Epithelial cell of prostate (primary cell): ENCODE measurements at regions not wholly inside any gene's neighbourhood (a gene's known extent, or its start where the extent isn't known, plus 50 kb on each side); places are given as distances from the start of the nearest gene placed in this dataset.

Experiments
- DNase-seq: peaks from one replicate; pipeline ENCODE4 v3.0.0-alpha.2; 2011; ENCODE audit warnings: low read depth, low spot score
- H3K27ac ChIP-seq: fragments of 450-650 bp; 2 replicates; pipeline ENCODE4 v1.5.1; 2017; ENCODE audit warnings: mild to moderate bottlenecking

DNA sequence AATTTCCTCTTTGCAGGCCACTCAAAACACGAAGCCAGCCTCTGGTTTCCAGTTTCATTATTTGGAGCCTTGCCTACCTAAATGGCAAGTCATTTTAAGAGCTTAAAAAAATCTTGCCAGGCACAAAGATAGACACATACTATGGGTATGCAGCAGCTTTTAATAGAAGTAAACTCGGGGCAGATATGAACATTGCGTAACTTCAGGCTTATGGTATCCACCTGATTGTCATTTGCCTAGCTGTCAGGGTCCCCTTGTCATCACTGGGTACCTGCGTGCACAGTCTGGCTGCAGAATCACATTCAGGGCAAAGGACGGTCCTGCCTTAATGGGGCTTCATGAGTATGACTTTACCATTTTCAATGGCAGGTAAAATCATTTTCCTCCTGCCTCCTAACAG is 466.1 kb upstream of the NRP1 start:
- H3K27ac ChIP-seq, result peak overlapping the region; percentile 42
- DNase-seq, result no peak

DNA sequence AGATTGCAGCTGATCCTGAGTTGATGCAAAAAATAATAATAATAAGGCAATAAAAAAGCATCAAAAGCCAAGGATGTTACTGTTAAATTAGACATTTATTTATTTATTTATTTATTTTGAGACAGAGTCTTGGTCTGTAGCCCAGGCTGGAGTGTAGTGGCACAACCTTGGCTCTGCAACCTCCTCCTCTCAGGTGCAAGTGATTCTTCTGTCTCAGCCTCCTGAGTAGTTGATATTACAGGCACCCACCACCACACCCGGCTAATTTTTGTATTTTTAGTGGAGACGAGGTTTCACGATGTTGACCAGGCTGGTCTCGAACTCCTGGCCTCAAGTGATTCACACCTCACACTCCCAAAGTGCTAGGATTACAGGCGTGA is 465.5 kb upstream of the NRP1 start:
- DNase-seq, result no peak

DNA sequence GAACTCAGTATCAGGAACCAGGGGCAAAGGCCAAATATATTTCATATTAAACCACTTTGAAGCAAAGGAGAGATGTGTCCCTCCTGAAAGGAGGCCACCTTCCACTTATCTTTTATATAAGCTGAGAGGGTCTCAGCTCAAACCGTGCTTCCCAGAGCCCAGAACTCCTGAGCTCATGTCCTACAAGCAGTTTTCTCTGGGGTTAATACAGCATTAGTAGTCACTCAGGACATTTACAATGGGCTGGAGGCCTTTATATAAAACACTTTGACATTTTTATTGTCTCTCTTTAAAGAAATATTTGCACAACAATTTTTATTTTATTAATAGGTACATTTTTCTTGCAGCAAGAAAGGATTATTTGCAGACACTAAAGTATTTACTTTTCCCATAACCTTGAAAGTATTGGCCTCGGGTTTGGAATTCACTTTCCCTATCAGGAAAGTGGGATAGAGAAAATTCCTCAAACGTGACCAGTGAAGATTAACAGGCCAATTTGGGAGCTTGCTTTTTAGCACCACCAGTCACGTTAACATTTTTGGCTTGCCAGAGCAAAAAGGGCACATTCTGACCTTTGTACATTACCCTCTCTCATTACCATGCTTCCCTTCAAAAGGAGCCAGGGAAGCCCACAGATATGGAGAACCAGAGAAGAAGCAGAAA is 464.9 kb upstream of the NRP1 start:
- no peak overlapping the region for H3K27ac ChIP-seq
- no peak for DNase-seq

More for the DNA sequence above, 465.5 kb upstream of the NRP1 start:
- H3K27ac ChIP-seq, result no peak overlapping the region

DNA sequence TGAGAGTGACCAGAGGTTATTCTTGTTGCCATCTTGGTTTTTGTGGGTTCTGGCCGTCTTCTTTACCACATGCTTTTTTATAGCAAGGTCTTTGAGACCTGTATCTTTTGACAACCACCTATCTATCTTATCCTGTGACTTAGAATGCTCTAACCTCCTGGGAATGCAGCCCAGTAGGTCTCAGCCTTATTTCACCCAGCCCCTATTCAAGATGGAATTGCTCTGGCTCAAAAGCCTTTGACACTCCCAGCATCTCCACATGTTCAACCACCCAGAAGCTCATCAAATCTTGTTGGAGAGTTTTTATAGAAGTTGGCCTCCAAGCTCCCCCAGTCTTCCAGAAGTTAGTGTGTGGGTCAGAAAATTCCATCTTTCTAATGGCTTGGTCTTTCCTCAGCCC is 464.3 kb upstream of the NRP1 start:
- H3K27ac ChIP-seq, result no peak overlapping the region
- no peak for DNase-seq

DNA sequence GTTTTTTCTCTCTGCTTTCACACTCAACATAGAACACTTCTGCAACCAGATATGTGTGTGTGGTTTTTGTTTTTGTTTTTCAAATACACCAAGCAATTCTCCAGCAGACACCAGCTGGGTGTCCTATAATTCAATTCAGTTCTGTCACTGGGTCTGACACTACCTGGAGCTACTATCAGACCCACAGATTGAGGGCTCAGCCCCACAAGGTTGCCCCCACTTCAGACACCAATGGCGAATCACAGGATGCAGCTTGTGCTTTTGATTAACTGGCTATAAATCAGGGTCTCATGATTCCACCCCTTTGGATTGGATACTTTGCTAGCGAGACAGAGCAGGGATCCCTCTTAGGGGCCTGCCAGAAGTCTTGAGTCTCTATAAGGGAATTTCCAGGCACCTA is 462.2 kb upstream of the NRP1 start:
- H3K27ac ChIP-seq, result no peak overlapping the region
- DNase-seq, result no peak

DNA sequence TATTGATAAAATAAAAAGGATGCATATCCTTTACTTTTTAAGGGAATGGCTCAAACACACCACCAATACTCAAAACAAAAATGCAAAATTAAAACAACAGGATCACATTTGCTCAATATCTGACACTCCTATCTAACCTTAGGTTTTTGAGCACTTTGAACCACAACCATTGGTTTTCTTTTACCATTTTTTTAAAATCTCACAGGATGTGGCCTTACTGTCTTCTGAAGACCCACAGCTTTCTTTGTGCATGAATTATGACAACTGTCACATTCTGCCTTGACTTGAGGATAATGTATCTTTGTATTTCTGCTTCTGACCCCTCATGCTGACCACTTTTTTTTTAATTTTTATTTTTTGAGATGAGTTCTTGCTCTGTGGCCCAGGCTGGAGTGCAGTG is 461.1 kb upstream of the NRP1 start:
- no peak for DNase-seq
- no peak overlapping the region for H3K27ac ChIP-seq

DNA sequence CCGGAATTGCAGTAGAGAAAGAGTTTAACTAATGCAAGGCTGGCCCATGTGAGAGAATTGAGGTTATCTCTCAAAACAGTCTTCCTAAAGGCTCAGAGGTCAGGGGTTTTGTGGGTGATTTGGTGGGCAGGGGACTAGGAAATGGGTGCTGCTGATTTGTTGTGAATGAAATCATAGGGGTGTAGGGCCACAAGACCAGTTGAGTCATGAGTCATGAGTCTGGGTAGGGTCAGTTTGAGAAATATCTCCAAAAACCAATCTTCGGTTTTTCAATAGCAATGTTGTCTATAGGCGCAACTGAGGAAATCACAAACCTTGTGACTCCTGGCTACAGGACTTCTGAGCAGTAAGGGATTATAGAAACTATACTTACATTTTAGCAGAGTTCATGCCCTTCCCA is 460.0 kb upstream of the NRP1 start:
- no peak for DNase-seq
- H3K27ac ChIP-seq, result no peak overlapping the region

DNA sequence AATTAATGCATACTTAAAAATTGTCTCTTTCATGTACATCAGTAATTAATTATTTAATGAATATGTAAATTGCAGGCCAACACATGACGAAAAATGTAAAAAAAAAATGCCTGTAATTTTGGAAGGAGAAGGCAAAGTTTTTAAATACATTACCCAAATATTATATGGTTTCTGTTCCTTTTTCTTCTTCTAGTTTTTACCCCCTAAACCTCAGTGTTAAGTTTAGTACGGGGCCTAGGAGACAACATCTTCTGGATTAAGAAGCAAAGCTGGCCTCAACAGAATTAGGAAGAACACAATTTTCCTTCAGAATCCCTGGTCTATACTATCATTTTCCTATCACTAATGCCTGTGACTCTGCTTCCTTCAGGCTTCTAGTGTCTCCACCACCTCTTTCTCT is 459.3 kb upstream of the NRP1 start:
- no peak overlapping the region for H3K27ac ChIP-seq
- DNase-seq, result no peak

DNA sequence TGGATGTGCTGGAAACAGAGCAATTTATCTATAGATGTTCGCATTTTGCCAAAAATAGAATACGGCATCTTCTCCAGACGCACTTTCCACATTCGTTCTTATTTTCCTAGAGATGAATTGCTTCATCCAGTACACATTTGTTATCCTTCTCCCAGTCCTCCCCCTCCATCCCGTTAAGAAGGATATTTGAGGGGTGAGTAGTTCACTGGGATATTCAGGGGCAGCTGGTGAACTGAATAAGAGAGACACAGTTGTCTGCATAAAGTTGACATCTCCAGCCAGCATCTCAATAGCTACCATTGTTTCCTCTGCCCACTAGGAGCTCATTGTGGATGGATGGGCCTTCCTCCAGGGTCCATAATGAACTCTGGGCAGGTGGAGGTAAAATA is 456.8 kb upstream of the NRP1 start:
- DNase-seq, result no peak

DNA sequence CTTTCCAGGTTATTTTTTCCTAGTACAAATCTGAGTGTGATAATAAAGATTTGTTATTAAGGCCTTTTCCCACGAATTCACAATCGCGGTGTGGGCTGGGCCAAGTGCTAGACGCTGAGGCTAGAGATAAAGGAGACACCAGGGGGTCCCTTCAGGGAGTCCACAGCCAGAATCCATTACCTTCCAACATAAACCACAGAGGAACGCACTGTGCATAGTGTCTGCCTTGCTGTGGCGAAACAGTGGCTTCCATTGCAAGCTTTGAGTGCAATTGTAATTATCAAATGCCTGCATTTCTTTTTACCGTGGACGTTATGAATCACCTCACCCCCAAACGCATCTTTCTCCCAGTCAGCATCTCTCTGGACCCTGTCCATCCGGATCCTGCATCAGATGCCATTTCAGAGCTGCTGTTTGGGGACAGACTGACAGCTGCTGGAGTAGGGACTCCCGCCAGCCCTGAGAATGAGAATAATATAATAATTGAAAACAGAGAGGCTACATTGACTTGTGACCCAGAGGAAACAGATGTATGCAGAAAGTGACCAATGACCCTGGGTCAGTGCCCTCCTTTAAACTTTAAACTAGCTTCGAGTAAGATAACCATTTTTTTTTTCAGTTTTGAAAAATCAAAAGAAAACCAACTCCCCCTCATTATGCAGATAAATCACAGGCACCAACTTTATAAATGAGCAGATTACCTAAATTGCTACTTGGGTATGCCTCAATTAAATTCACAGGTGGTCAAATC is 456.2 kb upstream of the NRP1 start:
- DNase-seq, result no peak
- no peak overlapping the region for H3K27ac ChIP-seq

More for the DNA sequence above, 456.8 kb upstream of the NRP1 start:
- H3K27ac ChIP-seq, result no peak overlapping the region

DNA sequence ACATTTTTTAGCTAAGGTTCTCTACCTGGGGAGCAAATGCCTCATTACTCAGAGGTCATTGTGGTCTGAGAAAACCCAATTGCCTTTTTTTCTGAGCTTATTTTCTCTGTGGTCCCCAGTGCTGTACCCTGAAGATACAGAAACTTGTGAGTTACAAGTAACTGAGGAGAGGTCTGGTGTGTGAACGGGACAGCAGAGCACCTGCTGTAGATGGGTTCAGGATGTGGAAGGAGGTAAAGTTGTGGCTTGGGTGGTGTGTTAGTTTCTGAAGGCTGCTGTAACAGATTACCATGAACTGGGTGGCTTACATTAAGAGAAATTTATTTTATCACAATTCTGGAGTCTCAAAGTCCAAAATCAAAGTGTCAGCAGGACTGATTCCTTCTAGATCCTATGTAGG is 449.1 kb upstream of the NRP1 start:
- no peak for DNase-seq
- no peak overlapping the region for H3K27ac ChIP-seq

DNA sequence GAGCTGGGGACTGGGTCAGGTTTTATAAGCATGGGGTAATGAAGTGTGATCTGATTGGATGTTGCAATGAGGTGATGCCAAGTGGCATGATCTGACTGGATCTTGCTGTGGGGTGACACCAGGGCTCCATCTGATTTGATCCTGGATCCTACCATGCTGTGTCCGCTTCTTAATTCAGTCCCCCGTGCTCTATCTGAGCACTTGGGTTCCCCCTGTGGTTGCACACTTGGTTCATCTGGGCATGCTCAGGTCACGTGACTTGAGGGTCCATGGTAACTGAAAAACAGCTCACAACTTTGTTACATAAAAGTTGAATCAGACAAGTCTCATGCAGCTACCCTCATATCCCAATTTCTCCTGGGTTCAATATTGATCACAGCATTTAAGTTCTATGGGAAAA is 448.6 kb upstream of the NRP1 start:
- no peak for DNase-seq
- H3K27ac ChIP-seq, result no peak overlapping the region

DNA sequence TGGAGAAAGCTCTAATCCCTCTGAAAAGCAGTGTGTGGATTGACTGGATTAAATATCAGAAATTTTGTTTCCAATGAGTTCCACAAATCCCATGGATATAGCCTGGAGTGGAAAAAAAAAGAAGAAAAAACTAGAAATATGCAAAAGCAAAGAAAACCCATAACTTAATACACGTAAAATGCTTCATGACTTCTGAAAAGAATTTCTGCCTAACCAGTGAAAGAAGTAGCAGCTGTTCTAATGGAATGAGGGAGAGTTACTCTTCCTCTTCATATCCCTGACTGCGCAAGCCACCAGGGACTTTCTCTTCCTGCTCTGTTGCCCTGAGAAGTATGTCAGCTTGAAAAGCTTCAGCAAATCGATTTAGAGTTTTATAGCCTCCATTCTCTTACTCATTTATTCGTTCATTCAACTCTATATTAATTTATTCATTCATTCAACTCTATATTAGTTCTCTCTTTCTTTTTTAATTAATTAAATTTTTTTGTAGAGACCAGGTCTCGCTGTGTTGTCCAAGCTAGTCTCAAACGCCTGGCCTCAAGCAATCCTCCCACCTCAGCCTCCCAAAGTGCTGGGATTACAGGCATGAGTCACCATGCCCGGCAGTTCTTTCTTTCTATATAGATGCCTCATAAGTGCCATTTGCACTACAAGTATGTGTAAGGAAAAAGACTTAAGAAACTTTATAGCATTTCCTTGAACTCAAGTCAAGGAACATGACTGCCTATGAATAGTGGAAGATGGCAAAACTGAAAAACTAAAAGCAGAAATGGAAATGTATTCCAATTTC is 447.3 kb upstream of the NRP1 start:
- H3K27ac ChIP-seq, result no peak overlapping the region
- no peak for DNase-seq

DNA sequence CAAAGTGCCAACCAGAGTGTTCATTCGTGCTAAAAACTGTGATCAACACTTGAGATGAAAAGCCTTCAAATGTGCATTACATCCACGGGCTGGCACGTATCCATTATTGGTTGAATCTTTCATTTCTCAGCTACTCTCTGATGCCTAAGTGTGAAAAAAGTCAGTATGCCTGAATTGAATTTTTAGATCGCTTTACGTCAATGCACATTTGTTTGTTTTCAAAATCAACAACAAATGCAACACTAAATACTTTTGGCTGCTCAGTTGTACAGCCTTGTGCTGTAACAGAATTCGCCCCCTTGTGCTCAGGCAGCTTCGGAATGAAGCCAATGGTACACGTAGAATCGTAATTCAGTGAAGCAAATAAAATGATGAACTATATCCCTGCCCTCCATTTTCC is 446.5 kb upstream of the NRP1 start:
- H3K27ac ChIP-seq, result no peak overlapping the region
- DNase-seq, result no peak

DNA sequence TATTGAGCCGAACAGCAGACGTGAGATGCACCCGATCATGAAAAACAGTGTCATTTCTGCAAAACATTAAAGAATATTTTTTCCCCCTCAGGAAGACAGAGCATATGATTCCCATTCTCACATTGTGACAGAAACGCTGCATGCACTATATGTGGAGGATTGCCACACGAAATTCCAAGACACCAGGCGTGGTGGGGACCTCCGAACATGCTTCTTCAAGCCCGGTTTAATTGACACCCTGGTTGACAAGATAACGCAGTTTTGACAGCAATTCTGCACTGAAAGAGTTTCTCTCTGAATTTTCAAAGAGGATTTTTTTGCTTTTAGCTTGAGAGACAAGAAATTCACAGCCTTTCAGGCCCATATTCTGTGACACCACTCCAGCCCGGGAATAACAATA is 442.8 kb upstream of the NRP1 start:
- H3K27ac ChIP-seq, result no peak overlapping the region
- DNase-seq, result no peak

DNA sequence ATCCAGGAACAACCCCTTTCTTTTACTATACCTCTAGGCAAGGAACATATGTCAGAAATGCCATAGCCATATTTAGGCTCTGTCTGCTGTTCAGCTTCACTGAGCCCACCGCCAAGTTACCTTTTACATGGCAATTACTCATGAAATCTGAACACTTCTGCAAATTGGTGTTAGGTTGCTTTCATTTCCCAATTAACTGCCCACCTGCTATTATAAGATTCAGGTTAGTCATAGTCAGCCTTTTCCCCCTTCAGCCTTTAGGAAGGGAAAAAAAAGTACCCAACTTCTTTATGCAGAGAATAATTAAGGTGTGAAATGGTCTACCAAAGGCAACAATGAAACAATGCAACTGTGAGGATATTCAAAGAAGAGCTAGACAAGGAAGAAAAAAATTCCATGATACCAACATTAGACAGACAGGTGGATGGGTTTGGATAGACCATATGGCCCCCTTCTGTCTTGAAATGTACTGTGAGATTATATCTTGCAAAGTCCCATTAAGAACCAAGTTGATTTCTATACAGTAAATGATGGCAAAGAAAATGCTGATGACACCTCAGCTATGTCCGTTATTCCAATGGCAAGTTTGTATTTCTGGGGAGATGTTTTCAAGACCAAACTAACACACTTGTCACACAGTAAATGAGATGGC is 442.1 kb upstream of the NRP1 start:
- H3K27ac ChIP-seq, result no peak overlapping the region
- no peak for DNase-seq

DNA sequence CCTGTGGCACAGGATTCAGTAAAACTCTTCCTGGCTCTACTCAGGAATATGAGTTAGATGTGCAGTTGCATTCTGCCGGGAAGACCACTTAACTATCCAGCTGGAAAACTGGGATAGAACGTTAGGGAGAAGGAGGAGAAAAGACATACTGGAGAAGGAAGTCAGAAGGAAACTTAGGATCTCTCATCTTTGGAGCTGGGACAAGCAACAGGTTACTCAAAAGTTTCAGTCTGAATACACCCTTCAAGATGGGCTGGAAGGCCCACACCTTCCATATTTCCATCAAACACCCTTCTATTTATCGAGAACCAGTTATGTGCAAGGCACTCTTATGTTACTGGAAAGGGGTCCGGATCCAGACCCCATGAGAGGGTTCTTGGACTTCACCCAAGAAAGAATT is 440.4 kb upstream of the NRP1 start:
- no peak overlapping the region for H3K27ac ChIP-seq
- DNase-seq, result no peak

DNA sequence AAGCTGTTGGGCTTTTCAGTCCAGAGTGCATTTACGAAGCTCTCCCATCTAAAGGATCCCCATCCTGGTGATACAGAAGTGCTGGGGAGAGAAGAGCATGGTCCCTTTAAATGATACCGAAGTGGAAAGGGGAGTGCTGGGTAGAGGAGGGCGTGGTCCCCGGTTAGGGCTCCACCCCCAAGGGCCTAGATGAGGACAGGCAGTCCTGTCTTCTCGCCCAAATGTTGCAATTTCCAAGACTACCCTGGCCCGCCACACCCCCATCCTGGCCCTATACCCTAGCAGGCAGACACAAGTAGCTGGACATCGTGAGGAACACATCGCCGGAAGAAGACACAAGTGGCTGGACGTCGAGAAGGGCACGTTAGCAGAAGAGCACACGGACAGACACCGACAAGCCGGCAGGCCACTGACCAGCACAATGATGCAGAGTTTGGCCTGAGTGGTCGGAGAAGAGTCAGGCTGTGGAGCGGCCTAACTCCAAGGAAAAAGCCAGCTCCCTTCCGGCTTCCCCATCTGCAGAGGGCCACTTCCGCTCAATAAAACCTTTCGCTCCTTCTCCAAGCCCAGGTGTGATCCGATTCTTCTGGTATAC is 439.5 kb upstream of the NRP1 start:
- DNase-seq, result no peak
- H3K27ac ChIP-seq, result no peak overlapping the region

DNA sequence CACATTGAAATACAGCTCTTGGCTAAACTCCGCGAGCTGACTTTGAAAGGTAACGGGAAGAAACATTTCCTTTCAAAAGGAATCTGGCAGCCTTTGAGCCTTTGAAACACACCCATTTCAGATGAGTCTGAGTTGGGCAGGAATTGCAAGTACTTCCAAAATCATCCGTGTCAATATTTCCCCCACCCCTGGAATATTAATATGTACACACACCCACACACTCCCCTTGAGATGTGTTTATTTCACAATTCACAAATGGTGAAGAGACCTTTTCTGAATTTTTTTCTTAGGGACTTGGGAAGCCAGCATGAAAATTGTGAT is 438.7 kb upstream of the NRP1 start:
- DNase-seq, result no peak
- H3K27ac ChIP-seq, result no peak overlapping the region

DNA sequence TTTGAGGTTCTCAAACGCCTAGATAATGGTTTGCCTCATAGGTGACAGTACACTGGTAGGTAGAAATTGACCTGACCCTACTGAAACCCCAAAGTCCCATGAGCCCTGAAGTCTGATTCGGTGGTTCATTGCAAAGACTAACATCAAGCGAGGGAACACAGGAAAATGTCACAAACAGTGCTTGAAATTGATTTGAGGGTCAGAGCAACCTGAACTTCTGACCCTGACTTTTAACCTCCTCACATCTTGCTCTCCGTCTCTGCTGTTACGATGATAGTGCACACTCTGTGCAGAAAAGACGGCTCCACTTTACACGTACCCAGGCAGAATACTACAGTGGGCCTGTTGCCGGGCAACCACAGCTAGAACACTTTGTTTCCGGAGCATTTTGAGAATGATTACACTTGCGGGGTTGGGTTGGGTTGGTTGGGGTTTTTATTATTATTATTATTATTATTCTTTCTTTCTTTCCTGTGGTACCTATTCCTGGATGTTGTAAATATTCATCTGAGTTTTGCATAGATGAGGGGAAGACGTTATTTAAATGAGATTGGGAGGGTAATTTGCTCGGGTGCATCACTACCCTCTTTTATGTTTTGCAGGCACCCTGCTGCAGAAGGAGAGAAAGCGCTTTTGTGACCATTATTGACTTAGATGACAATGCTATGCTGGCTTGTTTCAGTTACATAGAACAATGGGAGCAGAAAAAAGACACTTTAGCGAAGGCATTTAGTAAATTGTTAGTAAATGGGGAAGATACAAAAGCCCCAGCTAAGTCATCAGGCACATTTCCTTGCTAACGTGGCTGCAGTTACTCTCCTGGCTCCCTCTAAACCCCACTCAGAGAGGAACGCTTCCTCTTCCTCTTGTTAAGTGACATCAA is 438.1 kb upstream of the NRP1 start:
- no peak overlapping the region for H3K27ac ChIP-seq
- DNase-seq, result no peak
